H9 (cell line): ENCODE measurements at regions not wholly inside any gene's neighbourhood (a gene's known extent, or its start where the extent isn't known, plus 50 kb on each side); places are given as distances from the start of the nearest gene placed in this dataset.

Source experiments
- DNase-seq: peaks from one replicate; pipeline ENCODE4 v3.0.0-alpha.2; 2017
- H2AFZ ChIP-seq: one replicate; pipeline ENCODE4 v1.6.1; 2013; ENCODE audit warnings: mild to moderate bottlenecking, low read length, control low read depth, moderate library complexity
- H2AK5ac ChIP-seq: 2 replicates; pipeline ENCODE4 v1.6.1; 2013; ENCODE audit warnings: low read length, control low read depth, mixed read lengths; ENCODE audit not compliant: insufficient read length
- H2BK120ac ChIP-seq: one replicate; pipeline ENCODE4 v1.6.1; 2013; ENCODE audit warnings: low read depth, mild to moderate bottlenecking, low read length, control low read depth, inconsistent platforms; ENCODE audit not compliant: poor library complexity, severe bottlenecking
- H2BK12ac ChIP-seq: 2 replicates; pipeline ENCODE4 v1.6.1; 2013; ENCODE audit warnings: low read length, control low read depth, mixed read lengths, low read depth; ENCODE audit not compliant: insufficient read length
- H2BK15ac ChIP-seq: 2 replicates; pipeline ENCODE4 v1.6.1; 2013; ENCODE audit warnings: low read depth, low read length, control low read depth
- H2BK20ac ChIP-seq: one replicate; pipeline ENCODE4 v1.6.1; 2013; ENCODE audit warnings: low read depth, mild to moderate bottlenecking, low read length, control low read depth, inconsistent platforms; ENCODE audit not compliant: poor library complexity, severe bottlenecking
- H2BK5ac ChIP-seq: 2 replicates; pipeline ENCODE4 v1.6.1; 2013; ENCODE audit warnings: low read length, control low read depth, mixed read lengths; ENCODE audit not compliant: insufficient read length
- H3K14ac ChIP-seq: 2 replicates; pipeline ENCODE4 v1.6.1; 2013; ENCODE audit warnings: low read length, control low read depth; ENCODE audit not compliant: insufficient read depth
- H3K18ac ChIP-seq: 2 replicates; pipeline ENCODE4 v1.6.1; 2013; ENCODE audit warnings: low read depth, mild to moderate bottlenecking, mixed read lengths, low read length, control low read depth; ENCODE audit not compliant: insufficient read length
- H3K23ac ChIP-seq: 2 replicates; pipeline ENCODE4 v1.6.1; 2013; ENCODE audit warnings: low read length, control low read depth, mixed read lengths, low read depth; ENCODE audit not compliant: insufficient read length
- H3K23me2 ChIP-seq: 2 replicates; pipeline ENCODE4 v1.6.1; 2013; ENCODE audit warnings: low read depth, mild to moderate bottlenecking, mixed read lengths, low read length, control low read depth; ENCODE audit not compliant: insufficient read length, poor library complexity, severe bottlenecking
- H3K27ac ChIP-seq: 2 replicates; pipeline ENCODE4 v1.5.1; 2013; ENCODE audit warnings: low read length, control low read depth, mixed read lengths, low read depth; ENCODE audit not compliant: insufficient read length
- H3K27me3 ChIP-seq: 2 replicates; pipeline ENCODE4 v1.6.1; 2013; ENCODE audit warnings: low read length, control low read depth, inconsistent platforms; ENCODE audit not compliant: insufficient read depth
- H3K4ac ChIP-seq: 2 replicates; pipeline ENCODE4 v1.6.1; 2013; ENCODE audit warnings: low read depth, mild to moderate bottlenecking, control low read depth, inconsistent platforms, low read length, moderate library complexity
- H3K4me1 ChIP-seq: 2 replicates; pipeline ENCODE4 v1.6.1; 2013; ENCODE audit warnings: low read length, control low read depth, inconsistent platforms; ENCODE audit not compliant: insufficient read depth
- H3K4me2 ChIP-seq: 2 replicates; pipeline ENCODE4 v1.6.1; 2013; ENCODE audit warnings: low read length, control low read depth, mixed read lengths; ENCODE audit not compliant: insufficient read length, insufficient read depth
- H3K56ac ChIP-seq: 2 replicates; pipeline ENCODE4 v1.6.1; 2013; ENCODE audit warnings: low read depth, mild to moderate bottlenecking, mixed read lengths, low read length, control low read depth; ENCODE audit not compliant: insufficient read length
- H3K79me1 ChIP-seq: 2 replicates; pipeline ENCODE4 v1.6.1; 2013; ENCODE audit warnings: low read depth, mild to moderate bottlenecking, moderate library complexity, low read length, control low read depth, inconsistent platforms; ENCODE audit not compliant: insufficient read depth, poor library complexity, severe bottlenecking
- H3K79me2 ChIP-seq: 2 replicates; pipeline ENCODE4 v1.6.1; 2013; ENCODE audit warnings: low read length, control low read depth, inconsistent platforms; ENCODE audit not compliant: insufficient read depth
- H3K9ac ChIP-seq: 2 replicates; pipeline ENCODE4 v1.6.1; 2013; ENCODE audit warnings: low read length, control low read depth, mixed read lengths; ENCODE audit not compliant: insufficient read length; ENCODE audit errors: extremely low read depth
- H3K9me3 ChIP-seq: one replicate; pipeline ENCODE4 v1.6.1; 2013; ENCODE audit warnings: low read depth, low read length, inconsistent platforms; ENCODE audit not compliant: control insufficient read depth
- H3T11ph ChIP-seq: one replicate; pipeline ENCODE4 v1.6.1; 2013; ENCODE audit warnings: mild to moderate bottlenecking, low read length, control low read depth, inconsistent platforms
- H4K20me1 ChIP-seq: one replicate; pipeline ENCODE4 v1.6.1; 2013; ENCODE audit not compliant: control insufficient read depth, insufficient read length, insufficient read depth
- H4K5ac ChIP-seq: 2 replicates; pipeline ENCODE4 v1.6.1; 2013; ENCODE audit warnings: low read depth, mild to moderate bottlenecking, mixed read lengths, low read length, control low read depth; ENCODE audit not compliant: insufficient read length
- H4K8ac ChIP-seq: replicated peaks from 2 replicates; pipeline ENCODE4 v1.6.1; 2013; ENCODE audit warnings: low read length, control low read depth, mixed read lengths, low read depth; ENCODE audit not compliant: insufficient read length
- H4K91ac ChIP-seq: 2 replicates; pipeline ENCODE4 v1.6.1; 2013; ENCODE audit warnings: low read depth, mild to moderate bottlenecking, moderate library complexity, mixed read lengths, low read length, control low read depth; ENCODE audit not compliant: insufficient read length
- H3K27ac Mint-ChIP-seq, 3 experiments: 2 replicates in 2 of 3; 3 replicates in 1 of 3; pipeline ENCODE4 v1.8.0; 2020 to 2021; ENCODE audit warnings: mixed read lengths in 3 of 3, mild to moderate bottlenecking in 1 of 3, moderate library complexity in 1 of 3
- H3K27me3 Mint-ChIP-seq: 2 replicates; pipeline ENCODE4 v1.8.0; 2021; ENCODE audit warnings: low read depth, mild to moderate bottlenecking, moderate library complexity, mixed read lengths
- H3K36me3 Mint-ChIP-seq, 3 experiments: 2 replicates in 2 of 3; 3 replicates in 1 of 3; pipeline ENCODE4 v1.8.0; 2020 to 2021; ENCODE audit warnings: low read depth in 3 of 3, mixed read lengths in 3 of 3; ENCODE audit not compliant: insufficient read depth in 1 of 3
- H3K4me1 Mint-ChIP-seq, 2 experiments: 2 replicates each; pipeline ENCODE4 v1.8.0; 2020; ENCODE audit warnings: mixed read lengths in 2 of 2
- H3K4me3 Mint-ChIP-seq, 2 experiments: 2 replicates in 1 of 2; 3 replicates in 1 of 2; pipeline ENCODE4 v1.8.0; 2020 to 2021; ENCODE audit warnings: mild to moderate bottlenecking in 2 of 2, mixed read lengths in 2 of 2, moderate library complexity in 1 of 2
- H3K9me3 Mint-ChIP-seq, 2 experiments: 2 replicates in 1 of 2; 3 replicates in 1 of 2; pipeline ENCODE4 v1.8.0; 2020; ENCODE audit warnings: mild to moderate bottlenecking in 2 of 2, mixed read lengths in 2 of 2, moderate library complexity in 1 of 2
- CTCF ChIP-seq: fragments of 200-600 bp; sonication (generic); conservative IDR thresholded peaks from 3 replicates; pipeline ENCODE4 v1.8.0; 2021; ENCODE audit warnings: antibody characterized with exemption, mild to moderate bottlenecking
- WGBS: extraction: QIAGEN DNeasy Blood & Tissue Kit; methylation state at CpG from one replicate; pipeline ENCODE4 v1.1.7; 2013; ENCODE audit warnings: missing lambda C conversion rate, low lambda C conversion rate, mixed read lengths; ENCODE audit not compliant: insufficient read length; ENCODE audit errors: extremely low coverage; 5-methylcytosine and 5-hydroxymethylcytosine counted together

DNA sequence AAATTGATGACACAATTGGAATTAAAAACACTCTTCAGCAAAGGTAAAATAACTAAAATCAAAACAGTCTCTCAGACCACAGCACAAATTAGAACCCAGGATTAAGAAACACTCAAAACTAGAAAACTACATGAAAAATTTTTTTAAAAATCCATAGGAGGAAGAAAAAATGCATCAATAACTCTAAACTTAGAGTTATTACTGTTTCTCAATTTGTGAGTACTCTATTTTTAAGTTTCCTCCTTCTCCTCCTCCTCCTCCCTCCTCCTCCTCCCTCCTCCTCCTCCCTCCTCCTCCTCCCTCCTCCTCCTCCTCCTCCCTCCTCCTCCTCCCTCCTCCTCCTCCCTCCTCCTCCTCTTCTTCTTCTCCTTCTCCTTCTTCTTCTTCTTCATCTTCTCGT, 1395.7 kb downstream of the STIM2 start:
- Histone ChIP-seq H3K18ac (no peak overlapping the region), H3T11ph (no peak overlapping the region), H3K9me3 (no peaks in the 10 kb centered on the region), H3K23ac (no peak overlapping the region), H3K4me1 (no peaks in the 10 kb centered on the region), H2BK12ac (no peak overlapping the region), H3K9ac (no peak overlapping the region), H4K91ac (no peak overlapping the region), H3K79me1 (no peaks in the 10 kb centered on the region), H2BK15ac (no peak overlapping the region), H3K4me2 (no peak overlapping the region), H2AK5ac (no peak overlapping the region), H3K14ac (no peak overlapping the region), H2BK20ac (no peak overlapping the region), H4K20me1 (no peaks in the 10 kb centered on the region), H2BK120ac (no peak overlapping the region), H3K27me3 (no peaks in the 10 kb centered on the region), H4K5ac (no peak overlapping the region), H2BK5ac (no peak overlapping the region), H3K4ac (no peak overlapping the region), H3K23me2 (no peaks in the 10 kb centered on the region), H3K27ac (no peak overlapping the region), H3K56ac (no peak overlapping the region), H3K79me2 (no peaks in the 10 kb centered on the region), H4K8ac (no peak overlapping the region), H2AFZ (no peak overlapping the region)
- Mint-ChIP-seq H3K27ac (no peak overlapping the region), H3K27me3 (no peaks in the 10 kb centered on the region), H3K36me3 (peaks cover 0 to 10% (median 1%) of the 10 kb centered on the region in 3 experiments; a peak in 4 of 7 replicates), H3K4me3 (no peak overlapping the region), H3K4me1 (no peaks in the 10 kb centered on the region), H3K9me3 (peaks cover 3 to 15% of the 10 kb centered on the region in 2 experiments)
- TF ChIP-seq CTCF = no peak
- no CpG with 5 or more reads among the region's 1 CpG for WGBS
- DNase-seq = no peak
